ENCODE measurements at regions not wholly inside any gene's neighbourhood (a gene's known extent, or its start where the extent isn't known, plus 50 kb on each side); places are given as distances from the start of the nearest gene placed in this dataset.

DNA sequence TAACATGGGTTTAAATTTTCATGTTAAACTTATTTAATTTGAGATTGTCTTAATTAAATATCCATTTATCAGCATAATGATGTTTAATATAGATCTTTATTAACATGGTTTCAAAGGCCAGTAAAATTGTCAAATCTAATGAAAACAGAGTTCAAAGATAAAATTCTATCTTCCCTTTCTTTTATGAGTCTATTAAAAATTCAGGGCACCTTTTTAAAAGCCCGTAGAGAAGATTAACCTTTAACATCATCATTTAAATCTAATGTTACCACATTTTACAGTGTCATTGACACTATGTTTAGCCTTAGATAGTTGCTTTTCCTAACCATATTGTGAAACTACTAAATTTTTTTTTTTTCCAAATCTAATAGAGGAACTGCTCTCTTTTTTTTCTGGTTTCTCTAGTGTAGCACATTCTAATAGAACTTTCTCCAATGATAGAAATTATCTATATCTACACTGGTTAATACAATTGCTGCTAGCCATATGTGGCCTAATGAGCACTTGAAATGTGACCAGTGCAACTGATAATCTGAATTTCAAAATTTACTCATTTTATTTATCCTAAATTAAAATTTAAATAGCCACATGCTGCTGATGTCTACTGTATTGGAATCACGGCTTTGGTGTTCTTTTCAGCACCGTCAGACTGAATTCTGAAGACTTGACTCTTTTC is 410.9 kb downstream of the UTRN start:
- FAIRE-seq (no peak), DNase-seq (ENCODE audit: low spot score in 2 of 2) (no peak)

- FAIRE-seq = no peak
- no peak for DNase-seq (ENCODE audit: low spot score in 2 of 2)
These were observed 411.7 kb downstream of the UTRN start for GRCh38 chr6:144696610-144697368.

DNA sequence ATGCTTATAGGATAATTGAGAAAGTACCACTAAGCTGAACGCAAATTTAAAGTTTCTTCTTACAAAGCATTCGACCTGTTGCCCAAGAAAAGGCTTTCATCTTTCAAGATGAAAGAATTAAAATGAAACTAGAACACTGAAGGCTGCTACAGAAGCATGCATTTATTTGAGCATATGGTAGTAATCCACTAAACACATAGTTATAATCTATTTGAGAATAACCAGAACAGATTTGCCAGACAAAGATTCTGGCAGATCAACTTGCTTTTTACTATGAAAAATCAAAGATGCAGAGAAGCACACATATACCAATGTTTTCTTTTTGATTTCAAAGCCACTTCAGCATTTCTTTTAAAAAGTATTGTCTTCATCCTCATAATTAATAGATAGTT is 412.2 kb downstream of the UTRN start:
- FAIRE-seq = no peak

DNA sequence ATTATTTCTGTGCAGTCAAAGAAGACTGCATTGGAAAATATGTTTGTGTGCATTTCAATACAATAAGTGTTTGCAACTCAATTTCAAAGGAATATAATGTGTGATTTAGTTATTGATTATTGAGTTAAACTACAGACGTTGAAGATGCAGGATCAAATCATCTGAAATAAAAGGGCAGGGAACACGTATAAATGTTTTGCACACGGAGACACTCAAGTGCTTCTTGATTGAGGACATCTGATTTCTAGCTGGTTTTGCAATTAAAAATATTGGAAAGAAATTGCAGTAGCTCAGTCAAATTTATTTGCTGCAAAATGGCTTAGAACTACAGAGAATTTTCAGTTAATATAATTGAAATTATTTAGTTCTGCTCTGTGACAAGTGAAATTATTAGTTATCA is 412.7 kb downstream of the UTRN start:
- no peak for DNase-seq (ENCODE audit: low spot score in 2 of 2)
- no peak for FAIRE-seq

More for the DNA sequence above, 412.2 kb downstream of the UTRN start:
- DNase-seq (ENCODE audit: low spot score in 2 of 2) = no peak

DNA sequence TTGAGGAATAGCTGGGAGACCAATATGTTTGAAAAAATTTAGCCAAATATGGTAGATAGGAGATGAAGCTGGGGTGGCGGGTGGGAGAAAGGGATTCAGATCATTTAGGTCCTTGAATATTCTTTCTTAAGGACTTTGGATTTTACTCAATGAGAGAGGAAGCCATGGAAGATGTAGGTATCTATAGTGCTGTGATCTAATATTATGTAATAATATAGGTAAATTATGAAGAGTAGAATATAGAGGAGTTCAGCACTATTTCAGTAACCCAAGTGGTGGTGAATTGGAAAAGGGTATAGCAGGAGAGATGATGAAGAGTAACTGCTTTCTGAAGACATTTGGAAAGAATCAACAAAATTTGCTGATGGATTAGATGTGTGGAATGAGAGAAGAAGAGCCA is 417.6 kb downstream of the UTRN start:
- FAIRE-seq (no peak), DNase-seq (ENCODE audit: low spot score in 2 of 2) (no peak)

DNA sequence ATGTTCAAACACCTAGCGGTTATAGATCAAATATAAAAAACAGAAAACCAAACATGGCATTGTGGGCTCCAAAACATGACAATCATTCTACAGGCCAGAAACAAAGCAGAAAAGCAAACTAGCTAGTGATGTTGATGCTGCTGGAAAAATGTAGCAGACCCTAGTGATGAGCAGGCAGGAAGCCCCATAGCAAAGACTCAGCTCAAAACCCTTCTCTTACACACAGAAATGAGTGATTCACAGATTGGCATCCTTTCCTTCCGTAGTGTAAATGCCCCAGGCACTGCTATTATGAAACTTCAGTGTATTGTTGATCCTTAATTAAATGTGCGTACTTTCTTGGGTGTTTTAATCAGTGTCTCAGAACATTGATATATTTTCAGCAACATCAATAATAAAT is 425.1 kb downstream of the UTRN start:
- DNase-seq (ENCODE audit: low spot score in 2 of 2) = no peak
- FAIRE-seq = no peak

DNA sequence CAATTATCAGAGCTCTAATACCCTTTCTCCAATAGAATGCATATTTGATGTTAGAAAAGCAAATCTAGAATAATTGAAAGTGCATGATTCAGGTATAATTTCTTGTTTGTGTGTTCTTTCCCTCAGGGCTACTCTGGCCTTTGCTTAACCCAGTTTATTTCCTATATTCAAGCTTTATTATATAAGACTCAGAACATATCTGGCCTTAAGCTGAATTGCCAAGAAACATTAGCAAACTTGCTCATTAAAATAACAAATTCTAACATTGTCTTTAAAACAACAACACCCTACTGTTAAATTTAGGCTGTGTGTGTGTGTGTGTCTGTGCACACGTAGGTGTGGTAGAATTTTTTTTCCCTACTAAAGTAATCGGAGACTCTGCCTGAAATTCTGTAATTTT is 426.5 kb downstream of the UTRN start:
- DNase-seq (ENCODE audit: low spot score in 2 of 2) (no peak), FAIRE-seq (no peak)

GRCh38 chr6:144712541-144712940 is 427.4 kb downstream of the UTRN start:
- no peak for FAIRE-seq
- no peak for DNase-seq (ENCODE audit: low spot score in 2 of 2)

DNA sequence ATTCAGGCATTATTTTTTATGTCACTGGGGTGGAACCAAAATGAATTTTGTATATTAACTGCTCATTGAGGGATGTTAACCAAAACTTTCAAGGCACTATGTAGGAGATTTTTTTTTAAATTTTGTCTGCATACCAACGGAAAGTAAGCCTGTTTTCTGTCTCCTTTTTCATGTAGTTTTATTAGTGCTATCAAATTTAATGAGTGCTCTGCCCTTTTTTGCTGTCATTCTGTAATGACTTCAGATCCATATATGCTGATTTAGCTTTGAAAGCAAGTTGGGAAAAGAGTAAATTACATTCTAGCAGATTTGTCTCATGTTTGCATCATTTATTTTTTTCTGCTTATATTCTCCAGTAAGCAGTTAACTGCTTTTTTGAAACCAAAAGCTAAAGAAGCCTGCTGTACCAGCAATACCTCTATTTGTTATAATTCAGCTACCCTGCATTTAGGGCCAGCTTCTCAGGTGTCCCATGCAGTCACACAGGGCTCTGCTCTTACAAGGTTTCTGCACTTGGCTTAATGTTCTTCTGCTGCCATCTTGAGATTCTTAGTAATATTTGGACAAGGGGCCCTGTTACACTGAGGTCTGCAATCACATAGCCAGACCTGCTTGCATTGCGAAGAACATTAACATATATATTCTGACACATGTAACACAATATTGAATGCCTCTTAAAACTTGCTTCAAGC is 429.0 kb downstream of the UTRN start:
- no peak for FAIRE-seq

GRCh38 chr6:144715344-144715743 is 430.2 kb downstream of the UTRN start:
- no peak for DNase-seq (ENCODE audit: low spot score in 2 of 2)
- FAIRE-seq = no peak

More for the DNA sequence above, 429.0 kb downstream of the UTRN start:
- no peak for DNase-seq (ENCODE audit: low spot score in 2 of 2)

DNA sequence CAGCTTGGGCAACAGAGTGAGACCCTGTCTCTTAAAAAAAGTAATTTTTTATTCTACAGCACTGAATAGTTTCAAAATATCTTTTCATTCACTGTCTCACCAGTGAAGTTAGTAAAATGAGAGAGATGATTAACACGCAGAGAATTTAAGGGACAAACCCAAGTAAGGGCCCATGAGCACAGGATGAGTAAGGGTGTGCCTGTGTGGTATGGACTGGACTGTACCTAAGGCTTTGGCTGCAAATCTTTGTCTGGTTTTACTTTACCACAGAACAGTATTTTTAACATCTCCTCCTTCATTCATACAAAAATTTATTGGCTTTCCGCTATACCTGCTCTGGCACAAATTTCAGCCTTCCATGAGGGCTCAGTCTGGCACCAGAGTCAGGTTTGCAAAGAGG is 433.3 kb downstream of the UTRN start:
- FAIRE-seq (no peak), DNase-seq (ENCODE audit: low spot score in 2 of 2) (no peak)

DNA sequence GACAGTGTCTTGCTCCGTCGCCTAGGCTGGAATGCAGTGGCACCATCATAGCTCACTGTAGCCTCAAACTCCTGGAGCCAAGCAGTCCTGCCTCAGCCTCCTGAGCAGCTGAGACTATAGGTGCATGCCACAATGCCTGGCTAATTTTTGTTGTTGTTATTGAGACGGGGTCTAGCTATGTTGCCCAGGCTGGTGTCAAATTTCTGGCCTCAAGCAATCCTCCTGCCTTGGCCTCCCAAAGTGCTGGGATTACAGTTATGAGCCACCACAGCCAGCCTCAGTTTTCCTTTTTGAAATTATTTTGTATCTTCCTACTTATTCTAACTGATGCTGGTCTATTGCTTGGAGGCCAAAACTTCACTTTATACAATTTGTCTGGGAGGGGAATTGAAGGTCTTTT is 436.1 kb downstream of the UTRN start:
- DNase-seq (ENCODE audit: low spot score in 2 of 2) = no peak
- FAIRE-seq = no peak

DNA sequence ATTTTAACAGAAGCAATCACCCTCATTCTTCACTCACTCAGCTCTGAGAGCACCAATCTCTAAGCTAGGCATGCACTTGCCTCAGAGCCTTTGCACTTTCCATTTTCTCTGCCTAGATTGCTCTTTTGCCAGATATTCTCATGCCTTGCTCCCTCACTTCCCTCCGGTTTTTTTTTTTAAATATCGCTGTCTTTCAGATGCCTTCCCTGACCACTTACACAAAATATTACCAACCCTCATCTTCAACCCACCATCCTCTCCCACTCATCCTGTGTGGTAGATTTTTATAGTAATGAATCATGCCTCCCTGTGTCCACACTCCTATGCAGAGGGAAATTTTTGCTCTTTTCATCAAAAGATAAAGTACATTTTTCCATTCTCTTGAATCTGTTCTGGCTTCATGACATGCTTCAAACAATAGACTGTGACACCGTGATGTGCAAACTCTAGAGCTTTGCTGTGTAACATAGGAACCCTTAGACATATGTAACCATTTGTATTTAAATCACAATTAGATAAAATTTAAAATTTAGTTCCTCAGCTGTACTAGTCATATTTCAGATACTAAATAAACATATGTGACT is 437.1 kb downstream of the UTRN start:
- FAIRE-seq (no peak), DNase-seq (ENCODE audit: low spot score in 2 of 2) (no peak)

GRCh38 chr6:144722925-144723324 is 437.8 kb downstream of the UTRN start:
- DNase-seq (ENCODE audit: low spot score in 2 of 2) = no peak
- no peak for FAIRE-seq

DNA sequence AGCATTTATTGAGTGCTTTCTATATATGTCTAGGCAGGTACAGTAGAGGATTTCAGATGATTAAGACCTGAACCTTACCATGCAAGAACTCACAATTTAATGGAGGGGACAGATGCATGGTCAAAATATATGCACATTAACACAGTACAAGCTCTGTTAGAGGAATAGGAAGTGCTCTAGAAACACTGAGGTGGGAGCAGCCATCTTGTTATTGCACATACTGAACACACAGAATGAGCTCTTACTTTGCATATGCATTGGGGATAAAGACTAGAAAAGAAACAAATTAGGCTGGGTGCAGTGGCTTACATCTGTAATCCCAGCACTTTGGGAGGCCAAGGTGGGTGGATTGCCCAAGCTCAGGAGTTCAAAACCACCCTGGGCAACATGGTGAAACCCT is 438.3 kb downstream of the UTRN start:
- no peak for FAIRE-seq
- DNase-seq (ENCODE audit: low spot score in 2 of 2) = no peak

DNA sequence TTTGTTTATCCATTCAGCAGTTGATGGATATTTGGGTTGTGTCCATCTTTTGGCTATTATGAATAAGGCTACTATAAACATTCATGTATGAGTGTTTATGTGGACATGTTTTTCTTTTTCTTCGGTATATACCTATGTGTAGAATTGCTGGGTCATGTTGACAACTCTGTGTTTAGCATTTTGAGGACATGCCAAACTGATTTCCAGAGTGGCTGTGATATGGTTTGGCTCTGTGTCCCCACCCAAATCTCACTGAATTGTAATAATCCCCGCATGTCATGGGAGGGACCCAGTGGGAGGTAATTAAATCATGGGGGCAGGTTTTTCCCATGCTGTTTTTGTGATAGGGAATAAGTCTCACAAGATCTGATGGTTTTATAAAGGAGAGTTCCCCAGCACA is 439.7 kb downstream of the UTRN start:
- no peak for FAIRE-seq

GRCh38 chr6:144725736-144726522 is 440.8 kb downstream of the UTRN start:
- FAIRE-seq (no peak), DNase-seq (ENCODE audit: low spot score in 2 of 2) (no peak)

More for the DNA sequence above, 439.7 kb downstream of the UTRN start:
- DNase-seq (ENCODE audit: low spot score in 2 of 2) = no peak

- no peak for DNase-seq (ENCODE audit: low spot score in 2 of 2)
- no peak for FAIRE-seq
These were observed 443.7 kb downstream of the UTRN start for GRCh38 chr6:144728804-144729203.

DNA sequence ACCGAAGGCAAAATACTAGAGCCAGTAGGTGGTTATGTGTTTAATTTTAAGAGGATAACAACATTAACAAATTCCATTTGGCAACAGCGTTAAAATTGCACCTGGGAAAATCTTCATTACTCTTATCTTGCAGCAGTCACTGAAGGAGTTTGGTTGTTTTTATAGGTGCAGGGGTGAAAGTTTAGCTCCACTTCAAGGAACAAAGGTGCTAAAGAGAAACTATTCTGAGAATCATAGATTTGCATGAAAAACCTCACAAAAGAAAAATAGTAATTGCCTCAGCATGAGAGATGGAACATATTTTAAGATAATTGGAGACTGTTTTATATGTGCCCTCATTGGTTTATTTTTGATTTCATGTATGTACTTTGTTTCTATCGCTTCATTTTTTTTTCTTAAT is 444.4 kb downstream of the UTRN start:
- DNase-seq (ENCODE audit: low spot score in 2 of 2) (no peak), FAIRE-seq (no peak)

- no peak for DNase-seq (ENCODE audit: low spot score in 2 of 2)
- no peak for FAIRE-seq
These were observed 445.0 kb downstream of the UTRN start for GRCh38 chr6:144730088-144730645.
